ENCODE measurements at regions not wholly inside any gene's neighbourhood (a gene's known extent, or its start where the extent isn't known, plus 50 kb on each side); places are given as distances from the start of the nearest gene placed in this dataset.

- TF ChIP-seq CTCF (IDR thresholded peaks at IDR 0.05; ENCODE audit: low read length) (no peak), EZH2 (IDR thresholded peaks at IDR 0.05; ENCODE audit: borderline replicate concordance, low read length) (no peak)
Observed at GRCh38 chr9:85292261-85292660, 449.5 kb downstream of the AGTPBP1 start.
